GM10266 (cell line): ENCODE measurements at regions not wholly inside any gene's neighbourhood (a gene's known extent, or its start where the extent isn't known, plus 50 kb on each side); places are given as distances from the start of the nearest gene placed in this dataset.
"Not testable (repeated sequence)": the region's sequence is repeated elsewhere in the genome, so short reads cannot be mapped to it uniquely, and the experiment has no call there.

Experiments
- DNase-seq: peaks from one replicate; pipeline ENCODE4 v3.0.0; 2012; ENCODE audit errors: extremely low spot score
- CTCF ChIP-seq: IDR thresholded peaks from 2 replicates; pipeline ENCODE4 v1.5.1; 2012; ENCODE audit warnings: mild to moderate bottlenecking, low read depth; ENCODE audit not compliant: control insufficient read depth, insufficient read depth; ENCODE audit errors: missing control alignments

GRCh38 chr3:5692446-5692845 lies 504.9 kb downstream of the EDEM1 start:
- no peak for TF ChIP-seq CTCF

GRCh38 chr3:5694266-5694665 lies 506.8 kb downstream of the EDEM1 start:
- TF ChIP-seq CTCF = no peak

More at GRCh38 chr3:5692446-5692845, 504.9 kb downstream of the EDEM1 start:
- no peak for DNase-seq

GRCh38 chr3:5698851-5699250 lies 511.3 kb downstream of the EDEM1 start:
- no peak for TF ChIP-seq CTCF
- no peak for DNase-seq

More at GRCh38 chr3:5694266-5694665, 506.8 kb downstream of the EDEM1 start:
- DNase-seq = no peak

- DNase-seq = no peak
- TF ChIP-seq CTCF = no peak
Measured at GRCh38 chr3:5699313-5699712, 511.8 kb downstream of the EDEM1 start.

- no peak for DNase-seq
- no peak for TF ChIP-seq CTCF
Measured at GRCh38 chr3:5699811-5700210, 512.3 kb downstream of the EDEM1 start.

GRCh38 chr3:5701005-5701404 lies 513.5 kb downstream of the EDEM1 start:
- DNase-seq = not testable (repeated sequence)

GRCh38 chr3:5707794-5708193 lies 520.3 kb downstream of the EDEM1 start:
- no peak for TF ChIP-seq CTCF
- no peak for DNase-seq

- DNase-seq = no peak
- TF ChIP-seq CTCF = no peak
Measured at GRCh38 chr3:5709714-5710113, 522.2 kb downstream of the EDEM1 start.
